Progenitor cell of endocrine pancreas (in vitro differentiated cells): ENCODE measurements at regions not wholly inside any gene's neighbourhood (a gene's known extent, or its start where the extent isn't known, plus 50 kb on each side); places are given as distances from the start of the nearest gene placed in this dataset.

Experiments
- DNase-seq: peaks from one replicate; pipeline ENCODE4 v3.0.0; 2021; ENCODE audit warnings: low spot score; ENCODE audit not compliant: unreplicated experiment
- H3K27ac Mint-ChIP-seq: 2 replicates; pipeline ENCODE4 v1.8.0; 2021; ENCODE audit warnings: mild to moderate bottlenecking, moderate library complexity, mixed read lengths
- H3K27me3 Mint-ChIP-seq: 2 replicates; pipeline ENCODE4 v1.8.0; 2021; ENCODE audit warnings: mixed read lengths
- H3K36me3 Mint-ChIP-seq: 2 replicates; pipeline ENCODE4 v1.8.0; 2022; ENCODE audit warnings: mixed read lengths; ENCODE audit not compliant: insufficient read depth
- H3K4me1 Mint-ChIP-seq: 2 replicates; pipeline ENCODE4 v1.8.0; 2021; ENCODE audit warnings: low read depth, mixed read lengths
- H3K4me3 Mint-ChIP-seq: 2 replicates; pipeline ENCODE4 v1.8.0; 2021; ENCODE audit warnings: low read depth, mild to moderate bottlenecking, moderate library complexity, mixed read lengths
- H3K9me3 Mint-ChIP-seq: 2 replicates; pipeline ENCODE4 v1.8.0; 2021; ENCODE audit warnings: low read depth, mixed read lengths
- TF ChIP-seq, protein P1 (sequence below): fragments of 200-600 bp; sonication (generic); IDR thresholded peaks from one replicate; pipeline ENCODE4 v1.5.0; 2021; ENCODE audit warnings: antibody characterized with exemption, mild to moderate bottlenecking; ENCODE audit not compliant: unreplicated experiment

DNA sequence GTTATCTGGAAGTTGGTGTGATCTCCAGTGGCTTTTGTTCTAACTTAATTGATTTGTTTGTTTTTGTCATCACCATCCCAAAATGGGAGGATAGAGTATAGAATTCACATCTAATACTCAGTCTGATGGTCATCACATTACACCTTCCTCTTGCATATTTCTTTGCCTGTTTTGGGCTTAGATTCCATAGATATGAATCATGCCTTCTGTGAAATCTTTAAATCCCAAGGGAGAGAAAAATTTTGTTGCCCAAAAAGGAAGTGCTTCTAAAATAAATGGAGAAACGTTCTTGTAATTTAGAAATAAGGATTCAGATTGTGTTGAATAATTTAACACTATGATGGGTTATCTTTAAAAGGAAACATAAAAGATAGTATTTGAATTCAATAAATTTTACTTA, 446.0 kb upstream of the LRRC7 start:
- Mint-ChIP-seq H3K9me3 (peaks cover 10% of the 10 kb centered on the region), H3K4me1 (peaks cover 3% of the 10 kb centered on the region), H3K36me3 (peaks cover 1% of the 10 kb centered on the region), H3K27me3 (no peaks in the 10 kb centered on the region), H3K27ac (no peak overlapping the region), H3K4me3 (no peak overlapping the region)
- DNase-seq = no peak
- TF ChIP-seq, protein P1, sequence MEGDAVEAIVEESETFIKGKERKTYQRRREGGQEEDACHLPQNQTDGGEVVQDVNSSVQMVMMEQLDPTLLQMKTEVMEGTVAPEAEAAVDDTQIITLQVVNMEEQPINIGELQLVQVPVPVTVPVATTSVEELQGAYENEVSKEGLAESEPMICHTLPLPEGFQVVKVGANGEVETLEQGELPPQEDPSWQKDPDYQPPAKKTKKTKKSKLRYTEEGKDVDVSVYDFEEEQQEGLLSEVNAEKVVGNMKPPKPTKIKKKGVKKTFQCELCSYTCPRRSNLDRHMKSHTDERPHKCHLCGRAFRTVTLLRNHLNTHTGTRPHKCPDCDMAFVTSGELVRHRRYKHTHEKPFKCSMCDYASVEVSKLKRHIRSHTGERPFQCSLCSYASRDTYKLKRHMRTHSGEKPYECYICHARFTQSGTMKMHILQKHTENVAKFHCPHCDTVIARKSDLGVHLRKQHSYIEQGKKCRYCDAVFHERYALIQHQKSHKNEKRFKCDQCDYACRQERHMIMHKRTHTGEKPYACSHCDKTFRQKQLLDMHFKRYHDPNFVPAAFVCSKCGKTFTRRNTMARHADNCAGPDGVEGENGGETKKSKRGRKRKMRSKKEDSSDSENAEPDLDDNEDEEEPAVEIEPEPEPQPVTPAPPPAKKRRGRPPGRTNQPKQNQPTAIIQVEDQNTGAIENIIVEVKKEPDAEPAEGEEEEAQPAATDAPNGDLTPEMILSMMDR = no peak

DNA sequence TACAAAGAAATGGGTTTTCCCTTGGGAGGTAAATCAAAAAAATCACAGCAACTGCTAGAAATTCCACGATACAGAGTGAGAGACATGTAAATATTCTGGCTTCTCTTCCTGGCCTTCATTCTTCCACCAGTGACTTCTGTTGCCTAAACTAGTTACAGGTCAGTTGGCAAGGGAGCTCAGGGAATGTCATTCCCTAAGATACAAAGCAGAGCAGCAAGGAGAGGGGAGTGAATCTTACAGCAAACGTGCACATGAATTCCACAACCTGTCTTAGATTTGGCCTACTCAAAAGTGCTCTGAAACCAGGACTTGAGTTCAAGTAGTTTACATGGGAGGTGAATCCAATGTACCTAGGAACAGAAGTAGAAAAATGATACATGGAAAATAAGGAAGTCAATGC, 445.3 kb upstream of the LRRC7 start:
- H3K36me3 Mint-ChIP-seq = peaks cover 1% of the 10 kb centered on the region

DNA sequence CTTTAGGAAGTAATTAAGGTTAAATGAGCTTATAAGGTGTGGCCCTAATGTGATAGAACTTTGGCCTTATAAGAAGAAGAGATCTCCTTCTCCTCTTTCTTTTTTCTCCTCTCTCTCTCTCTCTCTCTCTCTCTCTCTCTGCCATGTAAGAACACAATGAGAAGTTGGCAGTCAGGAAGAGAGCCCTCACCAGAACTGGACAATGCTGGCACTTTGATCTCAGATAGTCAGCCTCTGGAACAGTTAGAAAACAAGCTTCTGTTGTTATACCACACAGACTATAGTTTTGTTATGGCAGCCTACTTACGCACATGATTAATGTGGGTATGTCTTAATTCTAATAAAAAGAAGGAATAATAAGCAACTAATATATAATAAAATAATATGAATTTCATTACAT, 444.2 kb upstream of the LRRC7 start:
- TF ChIP-seq, protein P1 = no peak
- Mint-ChIP-seq H3K4me3 (no peak overlapping the region), H3K4me1 (peaks cover 19% of the 10 kb centered on the region), H3K27me3 (no peaks in the 10 kb centered on the region), H3K36me3 (peaks cover 1% of the 10 kb centered on the region), H3K27ac (no peak overlapping the region), H3K9me3 (peaks cover 3% of the 10 kb centered on the region)
- no peak for DNase-seq

More for the DNA sequence above, 445.3 kb upstream of the LRRC7 start:
- no peak overlapping the region for H3K4me3 Mint-ChIP-seq
- H3K27ac Mint-ChIP-seq = no peak overlapping the region
- no peaks in the 10 kb centered on the region for H3K27me3 Mint-ChIP-seq
- TF ChIP-seq, protein P1 = no peak
- DNase-seq = no peak
- peaks cover 10% of the 10 kb centered on the region for H3K4me1 Mint-ChIP-seq
- peaks cover 6% of the 10 kb centered on the region for H3K9me3 Mint-ChIP-seq

DNA sequence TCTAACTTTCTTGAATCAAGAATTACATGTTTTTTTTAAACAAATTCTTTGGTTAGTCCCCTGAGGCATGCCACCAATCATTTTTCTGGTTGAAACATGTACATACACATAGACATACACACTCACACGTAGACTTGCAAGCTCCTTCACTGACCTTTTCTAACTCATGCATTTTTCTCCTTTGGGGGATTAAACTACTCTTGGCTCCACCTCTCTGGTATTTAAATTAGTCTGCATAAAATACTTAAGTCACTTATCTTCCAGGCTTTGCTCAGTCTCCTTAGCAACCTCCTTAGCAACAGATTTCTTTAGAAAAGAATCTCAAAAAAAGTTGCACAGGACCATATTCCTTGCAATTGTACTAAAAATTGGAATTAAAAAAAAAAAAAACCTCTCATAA, 440.9 kb upstream of the LRRC7 start:
- H3K27me3 Mint-ChIP-seq = no peaks in the 10 kb centered on the region
- no peaks in the 10 kb centered on the region for H3K9me3 Mint-ChIP-seq
- no peak overlapping the region for H3K27ac Mint-ChIP-seq
- peaks cover 28% of the 10 kb centered on the region for H3K4me1 Mint-ChIP-seq
- TF ChIP-seq, protein P1 = no peak
- H3K4me3 Mint-ChIP-seq = no peak overlapping the region
- H3K36me3 Mint-ChIP-seq = no peaks in the 10 kb centered on the region
- no peak for DNase-seq

DNA sequence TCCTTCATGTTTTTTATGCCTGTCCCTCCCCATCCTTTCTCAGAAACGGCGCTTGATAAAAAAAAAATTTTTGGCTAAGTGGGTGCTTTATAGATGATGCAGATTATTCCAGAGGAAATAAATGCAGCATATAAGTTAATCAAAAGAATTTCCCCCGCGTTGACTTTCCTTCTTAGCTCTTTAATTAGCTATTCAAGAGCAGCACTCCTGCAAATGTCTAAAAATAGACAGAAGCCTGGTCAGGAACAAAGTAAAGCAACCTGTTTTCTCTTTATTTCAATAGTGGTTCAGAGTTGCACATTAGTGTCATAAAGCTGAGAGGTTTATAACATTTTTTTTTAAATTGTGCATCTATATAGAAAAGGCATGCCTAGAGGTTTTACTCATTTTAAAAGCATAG, 439.5 kb upstream of the LRRC7 start:
- Mint-ChIP-seq H3K9me3 (no peaks in the 10 kb centered on the region), H3K27ac (no peak overlapping the region), H3K27me3 (no peaks in the 10 kb centered on the region), H3K4me1 (peaks cover 28% of the 10 kb centered on the region), H3K36me3 (no peaks in the 10 kb centered on the region), H3K4me3 (no peak overlapping the region)
- TF ChIP-seq, protein P1 = no peak
- DNase-seq = no peak

DNA sequence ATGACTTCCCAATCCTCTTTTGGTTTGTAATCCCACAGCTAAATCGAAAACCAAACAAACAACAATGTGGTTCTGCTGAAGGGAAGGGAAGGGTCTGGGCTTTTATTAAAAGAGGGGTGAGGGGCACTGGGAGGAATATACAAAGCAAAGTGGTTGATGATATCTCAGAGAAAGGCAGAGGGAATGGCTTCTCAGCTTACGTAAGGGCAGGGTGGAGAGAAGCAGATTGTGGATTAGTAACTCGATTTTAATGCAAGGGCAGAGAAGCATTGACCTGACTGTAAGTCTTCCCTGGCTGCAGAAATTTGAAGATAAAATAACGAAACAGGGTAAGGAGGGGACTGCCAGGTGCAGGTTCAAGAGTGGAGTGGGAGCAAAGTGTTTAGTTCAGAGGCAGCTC, 438.2 kb upstream of the LRRC7 start:
- TF ChIP-seq, protein P1 = no peak
- no peak overlapping the region for H3K27ac Mint-ChIP-seq
- H3K4me3 Mint-ChIP-seq = no peak overlapping the region
- no peak for DNase-seq
- H3K9me3 Mint-ChIP-seq = no peaks in the 10 kb centered on the region
- peaks cover 28% of the 10 kb centered on the region for H3K4me1 Mint-ChIP-seq
- H3K27me3 Mint-ChIP-seq = no peaks in the 10 kb centered on the region
- no peaks in the 10 kb centered on the region for H3K36me3 Mint-ChIP-seq
